WTC11 (cell line): ENCODE measurements at regions not wholly inside any gene's neighbourhood (a gene's known extent, or its start where the extent isn't known, plus 50 kb on each side); places are given as distances from the start of the nearest gene placed in this dataset.
A peak's percentile ranks its signal among the peaks of the same experiment; 100 is the strongest.

Source experiments
- ATAC-seq: fragments of 200-7000 bp; cut with Tn5 transposase; 2 replicates; pipeline ENCODE4 v1.10.0; 2021; ENCODE audit warnings: mild to moderate bottlenecking, moderate library complexity
- CTCF ChIA-PET: fragments of 300-600 bp; sonication (Branson Sonifier 250); formaldehyde crosslinking; loops from one replicate; lab custom pipeline; 2021; ENCODE audit warnings: antibody characterized with exemption; lab: Charles Lee
- POLR2A ChIA-PET: fragments of 350-600 bp; sonication (Branson Sonifier 250); formaldehyde crosslinking; loops from one replicate; lab custom pipeline; 2021; ENCODE audit warnings: antibody characterized with exemption; lab: Charles Lee
- DNase-seq: peaks from one replicate; pipeline ENCODE4 v3.0.0; 2021; ENCODE audit warnings: low spot score
- H3K27ac Mint-ChIP-seq: 2 replicates; pipeline ENCODE4 v1.8.0; 2021; ENCODE audit warnings: mixed read lengths
- H3K27me3 Mint-ChIP-seq: 2 replicates; pipeline ENCODE4 v1.8.0; 2021; ENCODE audit warnings: low read depth, mild to moderate bottlenecking, moderate library complexity, mixed read lengths
- H3K36me3 Mint-ChIP-seq: 2 replicates; pipeline ENCODE4 v1.8.0; 2021; ENCODE audit warnings: mixed read lengths
- H3K4me1 Mint-ChIP-seq: 2 replicates; pipeline ENCODE4 v1.8.0; 2022; ENCODE audit warnings: mixed read lengths
- H3K4me3 Mint-ChIP-seq: 2 replicates; pipeline ENCODE4 v1.8.0; 2021; ENCODE audit warnings: mild to moderate bottlenecking, moderate library complexity, mixed read lengths
- H3K9me3 Mint-ChIP-seq: 2 replicates; pipeline ENCODE4 v1.8.0; 2021; ENCODE audit warnings: mixed read lengths
- CDX4 ChIP-seq: fragments of 250-450 bp; sonication (Bioruptor Pico); IDR thresholded peaks from 2 replicates; pipeline ENCODE4 v1.9.0; 2021; ENCODE audit warnings: moderate library complexity, mild to moderate bottlenecking, inconsistent platforms, borderline replicate concordance
- ELF4 ChIP-seq: sonication (generic); formaldehyde crosslinking; IDR thresholded peaks from 2 replicates; pipeline ENCODE4 v1.8.1; 2022; ENCODE audit warnings: low read depth, mild to moderate bottlenecking, moderate library complexity, missing genetic modification reagents
- ESRRA ChIP-seq: sonication (generic); formaldehyde crosslinking; IDR thresholded peaks from 2 replicates; pipeline ENCODE4 v1.8.1; 2022; ENCODE audit warnings: mild to moderate bottlenecking, missing genetic modification reagents, borderline replicate concordance
- GRHL2 ChIP-seq: fragments of 250-450 bp; sonication (Bioruptor Pico); IDR thresholded peaks from 2 replicates; pipeline ENCODE4 v1.8.0; 2022; ENCODE audit warnings: mild to moderate bottlenecking, moderate library complexity; ENCODE audit not compliant: insufficient replicate concordance, severe bottlenecking
- GTF2I ChIP-seq: fragments of 250-450 bp; sonication (Bioruptor Pico); conservative IDR thresholded peaks from 2 replicates; pipeline ENCODE4 v1.4.0; 2021; ENCODE audit warnings: mild to moderate bottlenecking
- HMGXB4 ChIP-seq: sonication (generic); formaldehyde crosslinking; IDR thresholded peaks from 2 replicates; pipeline ENCODE4 v1.8.1; 2023; ENCODE audit warnings: mild to moderate bottlenecking, moderate library complexity, missing genetic modification reagents
- JUN ChIP-seq: sonication (generic); formaldehyde crosslinking; IDR thresholded peaks from 2 replicates; pipeline ENCODE4 v1.8.0; 2023; ENCODE audit warnings: mild to moderate bottlenecking, missing genetic modification reagents
- MLX ChIP-seq: sonication (generic); formaldehyde crosslinking; IDR thresholded peaks from 2 replicates; pipeline ENCODE4 v1.8.1; 2023; ENCODE audit warnings: mild to moderate bottlenecking, missing genetic modification reagents, moderate library complexity
- NFYB ChIP-seq: sonication (generic); formaldehyde crosslinking; conservative IDR thresholded peaks from 2 replicates; pipeline ENCODE4 v1.8.0; 2022; ENCODE audit warnings: low read depth, missing genetic modification reagents
- STAT6 ChIP-seq: sonication (generic); formaldehyde crosslinking; conservative IDR thresholded peaks from 2 replicates; pipeline ENCODE4 v1.8.1; 2023; ENCODE audit warnings: mild to moderate bottlenecking, low read depth, missing genetic modification reagents, moderate library complexity
- ZNF121 ChIP-seq: sonication (generic); formaldehyde crosslinking; IDR thresholded peaks from 2 replicates; pipeline ENCODE4 v1.8.0; 2023; ENCODE audit warnings: missing genetic modification reagents
- ZNF138 ChIP-seq: sonication (generic); formaldehyde crosslinking; conservative IDR thresholded peaks from 2 replicates; pipeline ENCODE4 v1.8.1; 2022; ENCODE audit warnings: mild to moderate bottlenecking, moderate library complexity, missing genetic modification reagents
- ZNF671 ChIP-seq: fragments of 250-450 bp; sonication (Bioruptor Pico); IDR thresholded peaks from 2 replicates; pipeline ENCODE4 v1.8.0; 2021; ENCODE audit warnings: mild to moderate bottlenecking
- TF ChIP-seq, protein P1 (sequence below): sonication (generic); formaldehyde crosslinking; IDR thresholded peaks from 2 replicates; pipeline ENCODE4 v1.8.1; 2022; ENCODE audit warnings: low read depth, missing genetic modification reagents, borderline replicate concordance

GRCh38 chr9:522658-523057 lies 308.0 kb downstream of the DOCK8 start (continued):
- TF ChIP-seq GTF2I (no peak), ESRRA (CRISPR knock-in tag) (no peak), NFYB (CRISPR knock-in tag) (no peak), ZNF138 (CRISPR knock-in tag) (no peak), ZNF121 (CRISPR knock-in tag) (no peak)
- TF ChIP-seq, protein P1, sequence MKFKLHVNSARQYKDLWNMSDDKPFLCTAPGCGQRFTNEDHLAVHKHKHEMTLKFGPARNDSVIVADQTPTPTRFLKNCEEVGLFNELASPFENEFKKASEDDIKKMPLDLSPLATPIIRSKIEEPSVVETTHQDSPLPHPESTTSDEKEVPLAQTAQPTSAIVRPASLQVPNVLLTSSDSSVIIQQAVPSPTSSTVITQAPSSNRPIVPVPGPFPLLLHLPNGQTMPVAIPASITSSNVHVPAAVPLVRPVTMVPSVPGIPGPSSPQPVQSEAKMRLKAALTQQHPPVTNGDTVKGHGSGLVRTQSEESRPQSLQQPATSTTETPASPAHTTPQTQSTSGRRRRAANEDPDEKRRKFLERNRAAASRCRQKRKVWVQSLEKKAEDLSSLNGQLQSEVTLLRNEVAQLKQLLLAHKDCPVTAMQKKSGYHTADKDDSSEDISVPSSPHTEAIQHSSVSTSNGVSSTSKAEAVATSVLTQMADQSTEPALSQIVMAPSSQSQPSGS (CRISPR knock-in tag) = no peak

DNA sequence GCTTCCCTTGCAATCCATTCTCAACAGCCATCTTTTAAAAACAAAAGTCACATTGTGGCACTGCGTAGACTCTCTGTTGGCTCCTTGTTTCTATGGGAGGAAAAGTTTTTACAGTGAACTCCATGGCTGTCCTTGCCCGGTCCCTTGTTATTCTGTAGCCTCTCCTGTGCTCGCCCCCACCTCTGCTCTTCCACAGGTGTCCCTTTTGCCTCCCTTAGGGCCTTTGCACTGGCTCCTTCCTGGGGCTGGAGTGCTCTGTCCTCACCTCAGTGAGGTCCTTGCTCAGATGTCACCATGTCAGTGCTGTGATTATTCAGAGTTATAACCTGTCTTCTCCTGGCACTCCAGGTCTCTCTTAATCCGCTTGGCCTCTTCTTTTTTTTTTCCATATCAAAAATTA lies 308.8 kb downstream of the DOCK8 start:
- no peaks in the 10 kb centered on the region for H3K9me3 Mint-ChIP-seq
- peaks cover 5% of the 10 kb centered on the region; the same call in 1 of the 2 replicates for H3K36me3 Mint-ChIP-seq
- 0 out of 2 replicates have a peak overlapping the region, but pooled peaks have one; percentile 5 for H3K27ac Mint-ChIP-seq
- H3K27me3 Mint-ChIP-seq = no peaks in the 10 kb centered on the region
- DNase-seq (no peak), ATAC-seq (no peak)
- peaks cover 5% of the 10 kb centered on the region for H3K4me1 Mint-ChIP-seq
- no peak for TF ChIP-seq HMGXB4 (CRISPR knock-in tag)
- CTCF ChIA-PET = no interaction called here
- POLR2A ChIA-PET = no interaction called here
- no peak overlapping the region for H3K4me3 Mint-ChIP-seq

- 0 out of 2 replicates have a peak, but pooled peaks cover 3% of the 10 kb centered on the region for H3K4me1 Mint-ChIP-seq
- DNase-seq = no peak
- H3K36me3 Mint-ChIP-seq = peaks cover 5% of the 10 kb centered on the region; the same call in 1 of the 2 replicates
- H3K4me3 Mint-ChIP-seq = no peak overlapping the region
- no peak for ATAC-seq
- CTCF ChIA-PET = no interaction called here
- TF ChIP-seq ELF4 (CRISPR knock-in tag) = no peak
- no peak for TF ChIP-seq GRHL2 (CRISPR knock-in tag)
- TF ChIP-seq JUN (CRISPR knock-in tag) = no peak
- TF ChIP-seq ZNF671 (CRISPR knock-in tag) = no peak
- TF ChIP-seq, all 79 proteins: peak for 0
- H3K27me3 Mint-ChIP-seq = no peaks in the 10 kb centered on the region
- no peaks in the 10 kb centered on the region for H3K9me3 Mint-ChIP-seq
- no peak overlapping the region; the same call in 1 of the 2 replicates for H3K27ac Mint-ChIP-seq
- POLR2A ChIA-PET = no interaction called here
Measured at GRCh38 chr9:524008-524407, 309.3 kb downstream of the DOCK8 start.

DNA sequence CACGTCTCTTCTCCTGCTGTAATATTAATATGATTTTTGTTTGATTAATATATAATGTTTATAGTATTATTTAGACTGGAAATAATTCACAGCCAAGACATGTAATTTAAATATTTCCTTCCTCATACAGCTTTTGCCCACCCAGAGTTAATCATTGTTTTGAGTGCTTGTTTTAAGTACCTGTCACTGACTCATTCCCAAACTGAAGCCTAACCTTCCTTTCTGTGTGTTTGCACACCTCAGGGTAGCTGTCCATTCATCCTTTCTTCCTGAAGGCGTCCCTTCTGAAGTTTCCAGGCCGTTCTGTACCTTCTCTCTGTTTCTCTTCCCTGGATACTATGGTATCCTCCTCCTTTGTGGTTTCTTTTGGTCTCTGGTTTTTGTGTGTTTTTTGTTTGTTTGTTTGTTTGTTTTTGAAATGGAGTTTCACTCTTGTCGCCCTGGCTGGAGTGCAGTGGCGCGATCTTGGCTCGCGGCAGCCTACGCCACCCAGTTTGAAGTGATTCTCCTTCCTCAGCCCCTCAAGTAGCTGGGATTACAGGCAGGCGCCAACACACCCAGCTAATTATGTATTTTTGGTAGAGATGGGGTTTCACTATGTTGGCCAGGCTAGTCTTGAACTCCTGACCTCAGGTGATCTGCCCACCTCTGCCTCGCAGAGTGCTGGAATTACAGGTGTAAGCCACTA lies 312.4 kb downstream of the DOCK8 start:
- Mint-ChIP-seq H3K4me3 (no peak overlapping the region), H3K4me1 (peaks cover 11% of the 10 kb centered on the region), H3K27me3 (no peaks in the 10 kb centered on the region), H3K36me3 (no peaks in the 10 kb centered on the region), H3K9me3 (no peaks in the 10 kb centered on the region), H3K27ac (peak overlapping the region; percentile 7; the same call in 1 of the 2 replicates)
- POLR2A ChIA-PET = no interaction called here
- CTCF ChIA-PET = no interaction called here
- no peak for DNase-seq
- no peak for ATAC-seq
- TF ChIP-seq ESRRA (CRISPR knock-in tag) (no peak), STAT6 (no peak), CDX4 (CRISPR knock-in tag) (no peak), MLX (CRISPR knock-in tag) (no peak)
